ENCODE measurements at regions not wholly inside any gene's neighbourhood (a gene's known extent, or its start where the extent isn't known, plus 50 kb on each side); places are given as distances from the start of the nearest gene placed in this dataset.

- Mint-ChIP-seq H3K27me3 (no peaks in the 10 kb centered on the region), H3K27ac (no peak overlapping the region), H3K36me3 (no peaks in the 10 kb centered on the region), H3K4me3 (no peak overlapping the region), H3K9me3 (no peaks in the 10 kb centered on the region), H3K4me1 (no peaks in the 10 kb centered on the region)
- DNase-seq = no peak
- no peak for ATAC-seq (ENCODE audit: low read depth)
- POLR2A ChIA-PET = no interaction called here
Measured at GRCh38 chr2:167491788-167492187, 603.5 kb downstream of the XIRP2 start.

GRCh38 chr2:167490455-167490854, 602.2 kb downstream of the XIRP2 start:
- Mint-ChIP-seq H3K27me3 (no peaks in the 10 kb centered on the region), H3K4me1 (no peaks in the 10 kb centered on the region), H3K4me3 (no peak overlapping the region), H3K27ac (no peak overlapping the region), H3K9me3 (no peaks in the 10 kb centered on the region), H3K36me3 (no peaks in the 10 kb centered on the region)
- POLR2A ChIA-PET = no interaction called here
- DNase-seq = no peak
- ATAC-seq (ENCODE audit: low read depth) = no peak

GRCh38 chr2:167489325-167489724, 601.0 kb downstream of the XIRP2 start:
- no peak overlapping the region for H3K4me3 Mint-ChIP-seq
- ATAC-seq (ENCODE audit: low read depth) (no peak), DNase-seq (no peak)
- H3K27ac Mint-ChIP-seq = no peak overlapping the region
- H3K9me3 Mint-ChIP-seq = no peaks in the 10 kb centered on the region
- POLR2A ChIA-PET = no interaction called here
- no peaks in the 10 kb centered on the region for H3K27me3 Mint-ChIP-seq
- no peaks in the 10 kb centered on the region for H3K36me3 Mint-ChIP-seq
- H3K4me1 Mint-ChIP-seq = no peaks in the 10 kb centered on the region

- Mint-ChIP-seq H3K4me3 (no peak overlapping the region), H3K36me3 (no peaks in the 10 kb centered on the region), H3K27ac (no peak overlapping the region), H3K9me3 (no peaks in the 10 kb centered on the region), H3K4me1 (no peaks in the 10 kb centered on the region), H3K27me3 (no peaks in the 10 kb centered on the region)
- no peak for ATAC-seq (ENCODE audit: low read depth)
- POLR2A ChIA-PET = no interaction called here
- DNase-seq = no peak
Measured at GRCh38 chr2:167487728-167488127, 599.4 kb downstream of the XIRP2 start.

- Mint-ChIP-seq H3K9me3 (no peaks in the 10 kb centered on the region), H3K4me1 (no peaks in the 10 kb centered on the region), H3K27ac (no peak overlapping the region), H3K4me3 (no peak overlapping the region), H3K27me3 (no peaks in the 10 kb centered on the region), H3K36me3 (no peaks in the 10 kb centered on the region)
- ATAC-seq (ENCODE audit: low read depth) (no peak), DNase-seq (no peak)
- POLR2A ChIA-PET = no interaction called here
Measured at GRCh38 chr2:167484875-167485274, 596.6 kb downstream of the XIRP2 start.

GRCh38 chr2:167480986-167481309, 592.7 kb downstream of the XIRP2 start:
- DNase-seq (no peak), ATAC-seq (ENCODE audit: low read depth) (no peak)
- Mint-ChIP-seq H3K4me3 (no peak overlapping the region), H3K4me1 (no peaks in the 10 kb centered on the region), H3K36me3 (no peaks in the 10 kb centered on the region), H3K9me3 (no peaks in the 10 kb centered on the region), H3K27me3 (no peaks in the 10 kb centered on the region), H3K27ac (no peak overlapping the region)
- POLR2A ChIA-PET = no interaction called here

- Mint-ChIP-seq H3K27me3 (no peaks in the 10 kb centered on the region), H3K9me3 (no peaks in the 10 kb centered on the region), H3K4me3 (no peak overlapping the region), H3K27ac (no peak overlapping the region), H3K36me3 (no peaks in the 10 kb centered on the region), H3K4me1 (no peaks in the 10 kb centered on the region)
- DNase-seq = no peak
- POLR2A ChIA-PET = no interaction called here
- ATAC-seq (ENCODE audit: low read depth) = no peak
Measured at GRCh38 chr2:167480232-167480985, 592.1 kb downstream of the XIRP2 start.

- POLR2A ChIA-PET = no interaction called here
- Mint-ChIP-seq H3K4me3 (no peak overlapping the region), H3K9me3 (no peaks in the 10 kb centered on the region), H3K4me1 (no peaks in the 10 kb centered on the region), H3K27ac (no peak overlapping the region), H3K27me3 (no peaks in the 10 kb centered on the region), H3K36me3 (no peaks in the 10 kb centered on the region)
- no peak for DNase-seq
- no peak for ATAC-seq (ENCODE audit: low read depth)
Measured at GRCh38 chr2:167478196-167478595, 589.9 kb downstream of the XIRP2 start.

- POLR2A ChIA-PET = no interaction called here
- no peaks in the 10 kb centered on the region for H3K36me3 Mint-ChIP-seq
- no peaks in the 10 kb centered on the region for H3K9me3 Mint-ChIP-seq
- no peak overlapping the region for H3K4me3 Mint-ChIP-seq
- ATAC-seq (ENCODE audit: low read depth) = no peak
- no peak overlapping the region for H3K27ac Mint-ChIP-seq
- no peaks in the 10 kb centered on the region for H3K4me1 Mint-ChIP-seq
- no peaks in the 10 kb centered on the region for H3K27me3 Mint-ChIP-seq
- DNase-seq = no peak
Measured at GRCh38 chr2:167475791-167476190, 587.5 kb downstream of the XIRP2 start.

- POLR2A ChIA-PET = no interaction called here
- no peak for ATAC-seq (ENCODE audit: low read depth)
- no peaks in the 10 kb centered on the region for H3K36me3 Mint-ChIP-seq
- no peaks in the 10 kb centered on the region for H3K9me3 Mint-ChIP-seq
- no peak overlapping the region for H3K4me3 Mint-ChIP-seq
- H3K27ac Mint-ChIP-seq = no peak overlapping the region
- DNase-seq = no peak
- no peaks in the 10 kb centered on the region for H3K4me1 Mint-ChIP-seq
- no peaks in the 10 kb centered on the region for H3K27me3 Mint-ChIP-seq
Measured at GRCh38 chr2:167471734-167472133, 583.5 kb downstream of the XIRP2 start.

- Mint-ChIP-seq H3K27me3 (no peaks in the 10 kb centered on the region), H3K4me1 (no peaks in the 10 kb centered on the region), H3K9me3 (no peaks in the 10 kb centered on the region), H3K4me3 (no peak overlapping the region), H3K27ac (no peak overlapping the region), H3K36me3 (no peaks in the 10 kb centered on the region)
- POLR2A ChIA-PET = no interaction called here
- no peak for ATAC-seq (ENCODE audit: low read depth)
- DNase-seq = no peak
Measured at GRCh38 chr2:167471332-167471731, 583.1 kb downstream of the XIRP2 start.

- no peaks in the 10 kb centered on the region for H3K27me3 Mint-ChIP-seq
- POLR2A ChIA-PET = no interaction called here
- H3K36me3 Mint-ChIP-seq = no peaks in the 10 kb centered on the region
- no peak for DNase-seq
- ATAC-seq (ENCODE audit: low read depth) = no peak
- peaks cover 1% of the 10 kb centered on the region for H3K9me3 Mint-ChIP-seq
- no peak overlapping the region for H3K4me3 Mint-ChIP-seq
- no peak overlapping the region for H3K27ac Mint-ChIP-seq
- no peaks in the 10 kb centered on the region for H3K4me1 Mint-ChIP-seq
Measured at GRCh38 chr2:167462379-167462778, 574.1 kb downstream of the XIRP2 start.

- POLR2A ChIA-PET = no interaction called here
- Mint-ChIP-seq H3K36me3 (no peaks in the 10 kb centered on the region), H3K4me3 (no peak overlapping the region), H3K4me1 (no peaks in the 10 kb centered on the region), H3K9me3 (peaks cover 5% of the 10 kb centered on the region), H3K27me3 (no peaks in the 10 kb centered on the region), H3K27ac (no peak overlapping the region)
- ATAC-seq (ENCODE audit: low read depth) = no peak
- DNase-seq = no peak
Measured at GRCh38 chr2:167454036-167454435, 565.8 kb downstream of the XIRP2 start.

- no peaks in the 10 kb centered on the region for H3K4me1 Mint-ChIP-seq
- H3K27me3 Mint-ChIP-seq = no peaks in the 10 kb centered on the region
Measured at GRCh38 chr2:167451496-167452289, 563.4 kb downstream of the XIRP2 start.

More at GRCh38 chr2:167451496-167452289, 563.4 kb downstream of the XIRP2 start:
- Mint-ChIP-seq H3K36me3 (no peaks in the 10 kb centered on the region), H3K9me3 (peaks cover 8% of the 10 kb centered on the region), H3K27ac (no peak overlapping the region), H3K4me3 (no peak overlapping the region)
- ATAC-seq (ENCODE audit: low read depth) (no peak), DNase-seq (no peak)
- POLR2A ChIA-PET = no interaction called here
